NCI-H128 (cell line): ENCODE measurements at regions not wholly inside any gene's neighbourhood (a gene's known extent, or its start where the extent isn't known, plus 50 kb on each side); places are given as distances from the start of the nearest gene placed in this dataset.

Experiments used
- DNase-seq: peaks from one replicate; lab custom pipeline; 2025; ENCODE audit not compliant: unreplicated experiment; lab: John Stamatoyannopoulos, UW

GRCh38 chr4:108567831-108568230 lies 52.5 kb upstream of the RPL34 start:
- DNase-seq = no peak

- DNase-seq = no peak
Measured at GRCh38 chr4:108561116-108561515, 59.3 kb upstream of the RPL34 start.

GRCh38 chr4:108560616-108561015 lies 59.8 kb upstream of the RPL34 start:
- DNase-seq = no peak

GRCh38 chr4:108559911-108560310 lies 60.5 kb upstream of the RPL34 start:
- DNase-seq = no peak

GRCh38 chr4:108559068-108559793 lies 61.1 kb upstream of the RPL34 start:
- no peak for DNase-seq

GRCh38 chr4:108556588-108557200 lies 63.7 kb upstream of the RPL34 start:
- DNase-seq = no peak

- DNase-seq = no peak
Measured at GRCh38 chr4:108556166-108556565, 64.2 kb upstream of the RPL34 start.

- DNase-seq = no peak
Measured at GRCh38 chr4:108555701-108556100, 64.7 kb upstream of the RPL34 start.

- DNase-seq = no peak
Measured at GRCh38 chr4:108547682-108548081, 72.7 kb upstream of the RPL34 start.

- no peak for DNase-seq
Measured at GRCh38 chr4:108546728-108547127, 73.6 kb upstream of the RPL34 start.

- DNase-seq = no peak
Measured at GRCh38 chr4:108544481-108544880, 75.9 kb upstream of the RPL34 start.

GRCh38 chr4:108543359-108543968 lies 76.9 kb upstream of the RPL34 start:
- no peak for DNase-seq

GRCh38 chr4:108540536-108540935 lies 79.8 kb upstream of the RPL34 start:
- DNase-seq = no peak

GRCh38 chr4:108536577-108536976 lies 83.8 kb upstream of the RPL34 start:
- DNase-seq = no peak

GRCh38 chr4:108535757-108536156 lies 84.6 kb upstream of the RPL34 start:
- DNase-seq = no peak

GRCh38 chr4:108533876-108534275 lies 86.5 kb upstream of the RPL34 start:
- no peak for DNase-seq

GRCh38 chr4:108533245-108533844 lies 87.0 kb upstream of the RPL34 start:
- no peak for DNase-seq

- no peak for DNase-seq
Measured at GRCh38 chr4:108532738-108533137, 87.6 kb upstream of the RPL34 start.

GRCh38 chr4:108532187-108532586 lies 88.2 kb upstream of the RPL34 start:
- no peak for DNase-seq

GRCh38 chr4:108531461-108531860 lies 88.9 kb upstream of the RPL34 start:
- DNase-seq = no peak

GRCh38 chr4:108529984-108530905 lies 90.1 kb upstream of the RPL34 start:
- DNase-seq = no peak
